PC-3 (cell line): ENCODE measurements at regions not wholly inside any gene's neighbourhood (a gene's known extent, or its start where the extent isn't known, plus 50 kb on each side); places are given as distances from the start of the nearest gene placed in this dataset.

Experiments
- ATAC-seq: fragments of 200-7000 bp; cut with Tn5 transposase; 2 replicates; pipeline ENCODE4 v1.9.1; 2020; ENCODE audit warnings: mild to moderate bottlenecking, moderate library complexity
- BruUV-seq: library from RNA; stranded (reverse); fragments of 400-500 nt; replicated peaks from 2 replicates; lab custom pipeline; 2021; lab: Mats Ljungman, UMichigan
- CTCF ChIA-PET: fragments of 300-600 bp; sonication (Branson Sonifier 250); formaldehyde crosslinking; loops from one replicate; lab custom pipeline; 2022; ENCODE audit warnings: antibody characterized with exemption; lab: Charles Lee
- POLR2A ChIA-PET: fragments of 300-600 bp; sonication (Branson Sonifier 250); formaldehyde crosslinking; loops from one replicate; lab custom pipeline; 2022; ENCODE audit warnings: antibody characterized with exemption; ENCODE audit not compliant: unreplicated experiment; lab: Charles Lee
- DNase-seq: peaks from one replicate; pipeline ENCODE4 v3.0.0-alpha.2; 2015
- H2AFZ ChIP-seq: fragments of 300-600 bp; sonication (generic); 2 replicates; pipeline ENCODE4 v1.6.0; 2016; ENCODE audit warnings: antibody characterized with exemption, low read length
- H3F3A ChIP-seq: fragments of 300-600 bp; sonication (generic); one replicate; pipeline ENCODE4 v1.6.0; 2017; ENCODE audit warnings: antibody characterized with exemption, low read length, control low read depth, mild to moderate bottlenecking; ENCODE audit not compliant: unreplicated experiment
- H3K27ac ChIP-seq: fragments of 300-600 bp; sonication (generic); 2 replicates; pipeline ENCODE4 v1.5.1; 2016; ENCODE audit warnings: mild to moderate bottlenecking, low read length
- H3K27me3 ChIP-seq: fragments of 300-600 bp; sonication (generic); 2 replicates; pipeline ENCODE4 v1.6.1; 2016; ENCODE audit warnings: low read length, mixed read lengths
- H3K36me3 ChIP-seq: fragments of 300-600 bp; sonication (generic); 2 replicates; pipeline ENCODE4 v1.6.1; 2016; ENCODE audit warnings: low read depth, mixed run types, low read length, mixed read lengths
- H3K4me1 ChIP-seq: fragments of 300-600 bp; sonication (generic); 2 replicates; pipeline ENCODE4 v1.5.1; 2016; ENCODE audit warnings: low read length; ENCODE audit not compliant: insufficient read depth
- H3K4me2 ChIP-seq: fragments of 300-600 bp; sonication (generic); 2 replicates; pipeline ENCODE4 v1.6.0; 2016; ENCODE audit warnings: low read length
- H3K4me3 ChIP-seq: fragments of 300-600 bp; sonication (generic); 2 replicates; pipeline ENCODE4 v1.5.1; 2016; ENCODE audit warnings: mild to moderate bottlenecking, low read length, mixed read lengths
- H3K79me2 ChIP-seq: fragments of 300-600 bp; sonication (generic); 2 replicates; pipeline ENCODE4 v1.6.1; 2017; ENCODE audit warnings: low read length, mixed read lengths
- H3K9ac ChIP-seq: fragments of 300-600 bp; sonication (generic); 2 replicates; pipeline ENCODE4 v1.6.0; 2016; ENCODE audit warnings: mild to moderate bottlenecking, low read length
- H3K9me2 ChIP-seq: fragments of 300-600 bp; sonication (generic); replicated peaks from 2 replicates; pipeline ENCODE4 v1.6.1; 2016; ENCODE audit warnings: mixed run types, low read length, mixed read lengths
- H3K9me3 ChIP-seq: fragments of 300-600 bp; sonication (generic); 2 replicates; pipeline ENCODE4 v1.6.1; 2016; ENCODE audit warnings: low read length, mixed read lengths
- H4K20me1 ChIP-seq: fragments of 300-600 bp; sonication (generic); 2 replicates; pipeline ENCODE4 v1.6.1; 2016; ENCODE audit warnings: low read length, mixed read lengths
- EZH2 ChIP-seq: fragments of 300-600 bp; sonication (generic); IDR thresholded peaks from one replicate; pipeline ENCODE4 v1.6.1; 2017; ENCODE audit warnings: antibody characterized with exemption, mild to moderate bottlenecking, low read length; ENCODE audit not compliant: unreplicated experiment
- EZH2phosphoT487 ChIP-seq: fragments of 300-600 bp; sonication (generic); IDR thresholded peaks from 2 replicates; pipeline ENCODE4 v1.6.1; 2018; ENCODE audit warnings: mild to moderate bottlenecking, antibody characterized with exemption, low read length, borderline replicate concordance
- intact Hi-C: fragments of 100-400 bp; cut with micrococcal nuclease; formaldehyde crosslinking; loops from 2 replicates; pipeline ENCODE4 v1.9.0; 2023
- TF ChIP-seq, protein P1 (sequence below): fragments of 300-600 bp; sonication (generic); conservative IDR thresholded peaks from 2 replicates; pipeline ENCODE4 v1.5.1; 2017; ENCODE audit warnings: antibody characterized with exemption, low read depth, mild to moderate bottlenecking, low read length

DNA sequence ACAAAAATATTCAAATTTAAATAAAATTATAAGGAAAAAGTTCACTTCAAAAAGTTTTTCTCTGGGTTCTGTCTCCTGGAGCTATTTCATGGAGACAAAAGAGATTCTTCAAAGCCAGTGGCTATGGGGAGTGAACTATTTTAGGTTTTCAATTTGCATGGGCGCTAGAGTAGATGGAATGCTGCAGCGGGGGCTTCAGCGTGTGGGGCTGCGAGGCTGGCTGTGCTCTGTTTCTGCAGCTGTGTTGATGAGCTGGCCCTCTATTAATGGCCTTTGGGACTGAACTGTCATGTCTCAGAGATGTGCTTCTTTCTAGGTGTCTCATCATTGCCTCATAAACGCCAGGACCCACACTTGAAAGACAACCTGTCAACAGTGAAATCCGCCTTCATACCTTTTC, 108.4 kb upstream of the NPY start:
- Histone ChIP-seq H3K4me2 (no peak overlapping the region), H3K4me3 (no peak overlapping the region), H3K9ac (no peak overlapping the region), H3K27ac (no peak overlapping the region), H3F3A (no peaks in the 10 kb centered on the region), H3K4me1 (no peaks in the 10 kb centered on the region), H3K79me2 (no peaks in the 10 kb centered on the region), H3K9me3 (no peaks in the 10 kb centered on the region), H3K9me2 (no peaks in the 10 kb centered on the region), H3K36me3 (no peaks in the 10 kb centered on the region), H2AFZ (no peak overlapping the region), H4K20me1 (no peaks in the 10 kb centered on the region), H3K27me3 (peaks cover 25% of the 10 kb centered on the region)
- ATAC-seq (no peak), DNase-seq (no peak)
- POLR2A ChIA-PET = no interaction called here
- intact Hi-C loops = no loop called here
- CTCF ChIA-PET = no interaction called here
- BruUV-seq = no TSS peak
- TF ChIP-seq EZH2phosphoT487 (no peak), EZH2 (no peak)
- TF ChIP-seq, protein P1, sequence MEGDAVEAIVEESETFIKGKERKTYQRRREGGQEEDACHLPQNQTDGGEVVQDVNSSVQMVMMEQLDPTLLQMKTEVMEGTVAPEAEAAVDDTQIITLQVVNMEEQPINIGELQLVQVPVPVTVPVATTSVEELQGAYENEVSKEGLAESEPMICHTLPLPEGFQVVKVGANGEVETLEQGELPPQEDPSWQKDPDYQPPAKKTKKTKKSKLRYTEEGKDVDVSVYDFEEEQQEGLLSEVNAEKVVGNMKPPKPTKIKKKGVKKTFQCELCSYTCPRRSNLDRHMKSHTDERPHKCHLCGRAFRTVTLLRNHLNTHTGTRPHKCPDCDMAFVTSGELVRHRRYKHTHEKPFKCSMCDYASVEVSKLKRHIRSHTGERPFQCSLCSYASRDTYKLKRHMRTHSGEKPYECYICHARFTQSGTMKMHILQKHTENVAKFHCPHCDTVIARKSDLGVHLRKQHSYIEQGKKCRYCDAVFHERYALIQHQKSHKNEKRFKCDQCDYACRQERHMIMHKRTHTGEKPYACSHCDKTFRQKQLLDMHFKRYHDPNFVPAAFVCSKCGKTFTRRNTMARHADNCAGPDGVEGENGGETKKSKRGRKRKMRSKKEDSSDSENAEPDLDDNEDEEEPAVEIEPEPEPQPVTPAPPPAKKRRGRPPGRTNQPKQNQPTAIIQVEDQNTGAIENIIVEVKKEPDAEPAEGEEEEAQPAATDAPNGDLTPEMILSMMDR = no peak

DNA sequence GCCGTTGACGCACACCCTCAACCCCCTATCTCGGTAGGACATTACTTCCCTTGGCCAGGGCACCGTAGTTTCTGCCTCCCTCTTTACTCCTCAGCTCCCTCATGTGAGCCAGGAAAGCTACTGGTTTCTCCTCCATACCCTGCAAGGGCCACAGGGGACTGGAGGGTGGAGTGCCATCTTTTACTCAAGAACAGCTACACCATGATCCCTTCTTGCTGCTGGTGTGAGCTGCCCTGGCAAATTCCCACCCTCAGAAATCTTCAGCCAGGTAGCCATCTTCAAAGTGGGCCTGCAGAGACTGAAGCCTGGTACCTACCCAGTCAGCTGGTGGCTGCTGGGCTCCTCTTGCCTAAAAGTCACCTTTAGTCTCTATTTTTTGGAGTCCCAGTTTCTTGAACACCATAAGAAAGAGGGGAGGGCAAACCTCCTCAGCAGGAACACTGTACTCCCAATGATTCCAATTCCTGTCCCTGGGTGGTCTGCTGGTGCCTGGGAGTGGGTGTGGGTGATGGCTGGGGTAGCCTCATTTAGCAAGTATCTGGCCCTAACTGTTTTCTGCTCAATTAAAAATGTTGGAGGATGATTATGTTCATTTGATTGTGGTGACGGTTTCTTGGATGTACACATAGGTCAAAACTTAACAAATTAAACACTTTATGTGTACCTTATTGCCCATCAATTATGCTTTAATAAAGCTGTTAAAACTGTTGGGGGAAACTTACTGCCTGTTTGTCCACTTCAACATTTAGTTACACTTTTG, 105.0 kb upstream of the NPY start:
- BruUV-seq = no TSS peak
- CTCF ChIA-PET = no interaction called here
- no peaks in the 10 kb centered on the region for H3K9me2 ChIP-seq

DNA sequence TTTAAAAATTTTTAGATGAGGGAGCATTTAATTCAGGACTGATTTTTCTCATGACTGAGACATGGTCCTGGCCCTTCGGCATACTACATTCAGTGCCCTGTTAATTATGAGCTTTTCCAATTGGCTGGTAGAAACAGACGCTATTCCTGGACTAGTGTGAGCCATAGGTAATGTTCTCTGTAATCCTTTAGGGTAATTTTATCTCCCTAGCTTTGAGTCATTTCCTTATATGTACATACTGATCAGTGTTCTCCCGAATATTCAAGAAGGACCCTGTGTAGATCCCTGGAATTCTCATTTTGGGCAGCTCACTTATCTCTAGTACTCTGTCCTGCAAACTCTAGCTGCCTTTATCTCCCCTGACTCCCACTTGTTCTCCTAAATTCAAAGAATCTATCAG, 92.6 kb upstream of the NPY start:
- intact Hi-C loops = no loop called here
- Histone ChIP-seq H3K9ac (no peak overlapping the region), H4K20me1 (no peaks in the 10 kb centered on the region), H2AFZ (no peak overlapping the region), H3K9me2 (no peaks in the 10 kb centered on the region), H3K4me3 (no peak overlapping the region), H3F3A (no peaks in the 10 kb centered on the region), H3K4me2 (no peak overlapping the region), H3K36me3 (no peaks in the 10 kb centered on the region), H3K9me3 (no peaks in the 10 kb centered on the region), H3K4me1 (no peaks in the 10 kb centered on the region), H3K27ac (no peak overlapping the region), H3K79me2 (no peaks in the 10 kb centered on the region), H3K27me3 (peaks cover 22% of the 10 kb centered on the region)
- ChIA-PET POLR2A (no interaction called here), CTCF (no interaction called here)
- DNase-seq (no peak), ATAC-seq (no peak)
- TF ChIP-seq, protein P1 = no peak
- TF ChIP-seq EZH2 = no peak
- no peak for TF ChIP-seq EZH2phosphoT487
- no TSS peak for BruUV-seq

More for the DNA sequence above, 105.0 kb upstream of the NPY start:
- no peaks in the 10 kb centered on the region for H3K4me1 ChIP-seq
- no peaks in the 10 kb centered on the region for H3K9me3 ChIP-seq
- no peaks in the 10 kb centered on the region for H3K79me2 ChIP-seq
- H3K4me3 ChIP-seq = no peak overlapping the region
- no peaks in the 10 kb centered on the region for H3F3A ChIP-seq
- DNase-seq (no peak), ATAC-seq (no peak)
- H2AFZ ChIP-seq = no peak overlapping the region
- no peak for TF ChIP-seq EZH2
- H4K20me1 ChIP-seq = no peaks in the 10 kb centered on the region
- no peak overlapping the region for H3K27ac ChIP-seq
- H3K36me3 ChIP-seq = no peaks in the 10 kb centered on the region
- intact Hi-C loops = no loop called here
- POLR2A ChIA-PET = no interaction called here
- H3K4me2 ChIP-seq = no peak overlapping the region
- no peak overlapping the region for H3K9ac ChIP-seq
- H3K27me3 ChIP-seq = peaks cover 24% of the 10 kb centered on the region
